Thyroid gland (tissue), 4 donors: ENCODE measurements at regions not wholly inside any gene's neighbourhood (a gene's known extent, or its start where the extent isn't known, plus 50 kb on each side); places are given as distances from the start of the nearest gene placed in this dataset.

ENCODE experiments used
- POLR2A ChIP-seq, 2 donors: fragments of 450-650 bp; IDR thresholded peaks; one replicate each; pipeline ENCODE4 v1.6.1; 2017; ENCODE audit warnings: antibody characterized with exemption in 2 of 2, mild to moderate bottlenecking in 2 of 2, moderate library complexity in 1 of 2
- TF ChIP-seq, protein P1 (sequence below), 6 experiments: fragments of 200-600 bp in 3 of 6; fragments of 450-650 bp in 3 of 6; sonication (generic) in 3 of 6; IDR thresholded peaks; one replicate each; pipeline ENCODE4 v1.5.1; 2016 to 2019; ENCODE audit warnings: antibody characterized with exemption in 6 of 6, mild to moderate bottlenecking in 2 of 6, inconsistent platforms in 1 of 6, moderate library complexity in 1 of 6

DNA sequence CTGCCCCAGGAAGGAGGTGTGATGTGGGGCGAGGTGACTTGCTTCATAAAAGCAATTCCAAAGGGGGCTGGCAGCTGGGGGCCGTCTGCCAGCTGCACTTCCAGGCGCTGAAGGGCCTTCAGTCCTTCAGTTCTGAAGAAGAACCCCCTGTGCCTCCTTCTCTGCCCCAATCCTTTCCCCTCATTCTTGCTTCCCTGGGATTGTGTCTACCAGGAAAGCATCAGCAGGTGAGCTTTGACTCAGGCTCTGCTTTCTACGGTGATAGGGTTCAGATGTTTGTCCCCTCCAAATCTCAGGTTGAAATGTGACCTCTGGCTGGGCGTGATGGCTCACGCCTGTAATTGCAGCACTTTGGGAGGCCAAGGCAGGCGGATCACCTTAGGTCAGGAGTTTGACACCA, 52.5 kb upstream of the NKD1 start:
- TF ChIP-seq, protein P1, sequence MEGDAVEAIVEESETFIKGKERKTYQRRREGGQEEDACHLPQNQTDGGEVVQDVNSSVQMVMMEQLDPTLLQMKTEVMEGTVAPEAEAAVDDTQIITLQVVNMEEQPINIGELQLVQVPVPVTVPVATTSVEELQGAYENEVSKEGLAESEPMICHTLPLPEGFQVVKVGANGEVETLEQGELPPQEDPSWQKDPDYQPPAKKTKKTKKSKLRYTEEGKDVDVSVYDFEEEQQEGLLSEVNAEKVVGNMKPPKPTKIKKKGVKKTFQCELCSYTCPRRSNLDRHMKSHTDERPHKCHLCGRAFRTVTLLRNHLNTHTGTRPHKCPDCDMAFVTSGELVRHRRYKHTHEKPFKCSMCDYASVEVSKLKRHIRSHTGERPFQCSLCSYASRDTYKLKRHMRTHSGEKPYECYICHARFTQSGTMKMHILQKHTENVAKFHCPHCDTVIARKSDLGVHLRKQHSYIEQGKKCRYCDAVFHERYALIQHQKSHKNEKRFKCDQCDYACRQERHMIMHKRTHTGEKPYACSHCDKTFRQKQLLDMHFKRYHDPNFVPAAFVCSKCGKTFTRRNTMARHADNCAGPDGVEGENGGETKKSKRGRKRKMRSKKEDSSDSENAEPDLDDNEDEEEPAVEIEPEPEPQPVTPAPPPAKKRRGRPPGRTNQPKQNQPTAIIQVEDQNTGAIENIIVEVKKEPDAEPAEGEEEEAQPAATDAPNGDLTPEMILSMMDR (IDR thresholded peaks at IDR 0.05), result no peak
- TF ChIP-seq POLR2A (IDR thresholded peaks at IDR 0.05), result no peak
